IMR-90 (cell line): ENCODE measurements at regions not wholly inside any gene's neighbourhood (a gene's known extent, or its start where the extent isn't known, plus 50 kb on each side); places are given as distances from the start of the nearest gene placed in this dataset.

Experiments used
- BHLHE40 ChIP-seq: fragments of 150-350 bp; IDR thresholded peaks from 2 replicates; pipeline ENCODE4 v1.6.1; 2016; ENCODE audit warnings: mild to moderate bottlenecking, low read depth, low read length
- CTCF ChIP-seq: conservative IDR thresholded peaks from 2 replicates; pipeline ENCODE4 v1.5.1; 2012; ENCODE audit warnings: mild to moderate bottlenecking, low read depth, low read length, improper control_type of control experiment
- MAFK ChIP-seq: IDR thresholded peaks from 2 replicates; pipeline ENCODE4 v1.6.1; 2012; ENCODE audit warnings: low read depth, low read length, improper control_type of control experiment
- MXI1 ChIP-seq: IDR thresholded peaks from 2 replicates; pipeline ENCODE4 v1.6.1; 2012; ENCODE audit warnings: low read depth, mild to moderate bottlenecking, low read length, moderate library complexity, borderline replicate concordance
- POLR2A ChIP-seq: IDR thresholded peaks from 2 replicates; pipeline ENCODE4 v1.6.1; 2012; ENCODE audit warnings: mild to moderate bottlenecking, low read depth, low read length

GRCh38 chr6:169881976-169882375 is 130.6 kb downstream of the ERMARD start:
- TF ChIP-seq MAFK (no peak), POLR2A (no peak), CTCF (no peak), BHLHE40 (no peak), MXI1 (no peak)
